ENCODE measurements at regions not wholly inside any gene's neighbourhood (a gene's known extent, or its start where the extent isn't known, plus 50 kb on each side); places are given as distances from the start of the nearest gene placed in this dataset.

DNA sequence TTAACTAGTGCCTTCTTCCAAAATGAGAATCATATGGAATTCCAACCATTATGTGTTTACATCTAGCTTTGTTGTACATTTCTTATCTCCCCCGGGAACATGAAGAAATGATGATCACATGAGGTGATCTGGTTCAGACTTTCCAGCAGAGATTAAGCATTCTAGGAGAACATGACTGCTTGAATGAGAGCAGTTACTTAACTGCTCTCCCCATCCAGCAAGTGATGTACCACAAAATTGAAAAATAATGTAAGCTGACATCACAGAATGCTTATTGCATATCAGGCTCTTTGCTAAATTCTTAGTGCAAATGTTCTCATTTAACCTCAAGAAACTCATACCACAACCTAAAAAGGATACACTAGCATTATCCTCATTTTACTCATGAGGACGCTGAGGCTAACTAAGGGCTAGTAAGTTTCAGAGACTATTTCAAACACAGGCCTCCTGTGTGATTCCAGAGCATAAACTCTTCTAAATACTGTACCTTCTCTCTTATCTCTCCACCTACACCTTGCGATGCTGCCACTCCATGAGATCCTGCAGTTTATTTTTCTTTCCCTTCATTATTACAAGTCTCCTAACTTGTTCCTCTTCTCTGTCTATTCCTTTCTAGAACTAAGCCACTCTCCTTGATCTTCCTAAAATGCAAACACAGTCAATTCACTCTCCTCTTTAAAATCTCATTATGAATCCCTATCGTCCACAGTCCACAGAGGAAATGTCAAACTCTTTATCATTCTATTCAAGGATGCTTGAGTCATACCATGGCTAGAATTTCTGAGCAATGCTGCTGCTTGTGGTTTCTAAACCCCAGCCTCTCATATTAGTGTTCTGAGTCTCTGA is 1224.8 kb upstream of the ZEB2 start:
- no peak overlapping the region for H3K4me3 Mint-ChIP-seq (ENCODE audit: unreplicated experiment)
- no peak overlapping the region for H3K27ac Mint-ChIP-seq (ENCODE audit: unreplicated experiment)
- no peaks in the 10 kb centered on the region for H3K27me3 Mint-ChIP-seq (ENCODE audit: unreplicated experiment)
- peaks cover 12% of the 10 kb centered on the region for H3K4me1 Mint-ChIP-seq (ENCODE audit: unreplicated experiment)
- H3K36me3 Mint-ChIP-seq (ENCODE audit: unreplicated experiment), result no peaks in the 10 kb centered on the region
- no peak for DNase-seq (ENCODE audit: extremely low spot score, unreplicated experiment)
- TF ChIP-seq, protein P1, sequence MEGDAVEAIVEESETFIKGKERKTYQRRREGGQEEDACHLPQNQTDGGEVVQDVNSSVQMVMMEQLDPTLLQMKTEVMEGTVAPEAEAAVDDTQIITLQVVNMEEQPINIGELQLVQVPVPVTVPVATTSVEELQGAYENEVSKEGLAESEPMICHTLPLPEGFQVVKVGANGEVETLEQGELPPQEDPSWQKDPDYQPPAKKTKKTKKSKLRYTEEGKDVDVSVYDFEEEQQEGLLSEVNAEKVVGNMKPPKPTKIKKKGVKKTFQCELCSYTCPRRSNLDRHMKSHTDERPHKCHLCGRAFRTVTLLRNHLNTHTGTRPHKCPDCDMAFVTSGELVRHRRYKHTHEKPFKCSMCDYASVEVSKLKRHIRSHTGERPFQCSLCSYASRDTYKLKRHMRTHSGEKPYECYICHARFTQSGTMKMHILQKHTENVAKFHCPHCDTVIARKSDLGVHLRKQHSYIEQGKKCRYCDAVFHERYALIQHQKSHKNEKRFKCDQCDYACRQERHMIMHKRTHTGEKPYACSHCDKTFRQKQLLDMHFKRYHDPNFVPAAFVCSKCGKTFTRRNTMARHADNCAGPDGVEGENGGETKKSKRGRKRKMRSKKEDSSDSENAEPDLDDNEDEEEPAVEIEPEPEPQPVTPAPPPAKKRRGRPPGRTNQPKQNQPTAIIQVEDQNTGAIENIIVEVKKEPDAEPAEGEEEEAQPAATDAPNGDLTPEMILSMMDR (IDR thresholded peaks at IDR 0.05), result no peak
- H3K9me3 Mint-ChIP-seq (ENCODE audit: unreplicated experiment), result peaks cover 6% of the 10 kb centered on the region

DNA sequence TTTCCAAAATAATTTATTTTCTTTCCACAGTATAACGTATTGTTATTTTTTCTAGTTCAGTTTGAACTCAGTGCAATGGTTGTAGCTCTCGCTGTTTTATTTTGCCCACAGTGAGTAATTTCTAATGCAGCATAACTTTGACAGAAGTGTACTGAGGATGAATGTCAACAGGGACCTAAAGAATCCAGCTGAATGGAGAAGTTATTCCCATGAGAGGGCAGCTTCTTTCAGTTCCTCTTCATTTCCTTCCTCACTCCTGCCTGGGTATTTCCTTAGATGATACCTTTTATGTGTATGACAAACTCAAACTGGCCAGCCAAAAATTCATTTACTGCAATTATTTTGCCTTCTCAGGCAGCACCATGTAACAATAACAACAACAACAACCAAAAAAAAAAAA is 1223.1 kb upstream of the ZEB2 start:
- H3K36me3 Mint-ChIP-seq (ENCODE audit: unreplicated experiment), result no peaks in the 10 kb centered on the region
- no peak overlapping the region for H3K4me3 Mint-ChIP-seq (ENCODE audit: unreplicated experiment)
- H3K4me1 Mint-ChIP-seq (ENCODE audit: unreplicated experiment), result peaks cover 12% of the 10 kb centered on the region
- peaks cover 6% of the 10 kb centered on the region for H3K9me3 Mint-ChIP-seq (ENCODE audit: unreplicated experiment)
- TF ChIP-seq, protein P1 (IDR thresholded peaks at IDR 0.05), result no peak
- no peak for DNase-seq (ENCODE audit: extremely low spot score, unreplicated experiment)
- no peaks in the 10 kb centered on the region for H3K27me3 Mint-ChIP-seq (ENCODE audit: unreplicated experiment)
- H3K27ac Mint-ChIP-seq (ENCODE audit: unreplicated experiment), result no peak overlapping the region

DNA sequence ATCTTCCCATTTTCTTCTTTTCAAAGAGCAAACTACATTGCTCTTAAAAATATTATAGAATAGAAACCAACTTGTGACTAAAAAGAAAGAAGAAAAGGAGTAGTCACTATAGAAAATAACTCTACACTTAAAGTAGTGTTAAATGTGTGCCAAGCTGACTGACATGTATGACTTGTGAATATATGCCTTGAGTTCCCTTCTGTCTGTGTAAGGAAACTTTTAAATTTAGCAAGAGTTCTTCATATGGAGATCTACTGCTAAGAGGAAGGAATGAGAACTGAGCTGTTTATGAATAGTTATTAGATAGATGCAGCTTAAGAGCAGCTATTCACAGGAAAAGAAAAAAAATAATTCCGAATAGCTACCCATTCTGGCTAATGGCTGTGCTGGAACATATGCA is 1221.7 kb upstream of the ZEB2 start:
- no peak overlapping the region for H3K4me3 Mint-ChIP-seq (ENCODE audit: unreplicated experiment)
- no peak for DNase-seq (ENCODE audit: extremely low spot score, unreplicated experiment)
- no peaks in the 10 kb centered on the region for H3K36me3 Mint-ChIP-seq (ENCODE audit: unreplicated experiment)
- H3K27ac Mint-ChIP-seq (ENCODE audit: unreplicated experiment), result no peak overlapping the region
- no peaks in the 10 kb centered on the region for H3K27me3 Mint-ChIP-seq (ENCODE audit: unreplicated experiment)
- peaks cover 6% of the 10 kb centered on the region for H3K9me3 Mint-ChIP-seq (ENCODE audit: unreplicated experiment)
- H3K4me1 Mint-ChIP-seq (ENCODE audit: unreplicated experiment), result peaks cover 12% of the 10 kb centered on the region
- TF ChIP-seq, protein P1 (IDR thresholded peaks at IDR 0.05), result no peak

DNA sequence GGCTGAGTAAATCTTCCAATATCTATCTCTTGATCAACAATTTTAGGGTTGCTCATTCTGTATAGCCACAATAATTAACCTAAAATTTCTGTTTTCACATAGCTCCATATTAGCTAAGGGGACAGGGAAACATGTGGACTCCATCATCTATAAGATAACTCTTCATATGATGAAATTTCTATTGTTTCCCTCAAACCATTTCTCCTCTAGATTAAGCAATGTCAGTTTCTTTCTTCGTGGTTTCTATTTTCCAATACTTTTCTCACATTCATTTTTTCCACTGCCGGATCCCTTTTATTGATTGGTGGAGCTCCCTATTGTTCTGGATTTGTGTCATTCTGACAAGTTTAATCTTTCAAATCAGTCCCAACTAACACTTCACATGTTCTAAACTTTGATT is 1221.3 kb upstream of the ZEB2 start:
- H3K4me3 Mint-ChIP-seq (ENCODE audit: unreplicated experiment), result no peak overlapping the region
- no peaks in the 10 kb centered on the region for H3K36me3 Mint-ChIP-seq (ENCODE audit: unreplicated experiment)
- peaks cover 12% of the 10 kb centered on the region for H3K4me1 Mint-ChIP-seq (ENCODE audit: unreplicated experiment)

DNA sequence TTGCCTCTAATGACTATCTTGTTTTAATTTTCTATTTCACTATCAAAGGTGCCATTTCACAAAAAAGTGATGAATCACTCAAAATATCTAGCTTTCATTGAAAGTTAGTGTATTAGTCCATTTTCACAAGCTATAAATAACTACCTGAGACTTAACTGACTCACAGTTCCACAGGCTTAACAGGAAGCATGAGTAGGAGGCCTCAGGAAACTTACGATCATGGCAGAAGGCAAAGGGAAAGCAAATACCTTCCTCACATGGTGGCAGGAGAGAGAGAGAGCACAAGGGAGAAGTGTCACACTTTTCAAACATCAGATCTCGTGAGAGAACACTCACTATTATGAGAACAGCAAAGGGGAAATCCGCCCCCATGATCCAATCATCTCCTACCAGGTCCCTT is 1220.4 kb upstream of the ZEB2 start:
- no peaks in the 10 kb centered on the region for H3K36me3 Mint-ChIP-seq (ENCODE audit: unreplicated experiment)
- no peak overlapping the region for H3K27ac Mint-ChIP-seq (ENCODE audit: unreplicated experiment)
- H3K27me3 Mint-ChIP-seq (ENCODE audit: unreplicated experiment), result no peaks in the 10 kb centered on the region
- no peak overlapping the region for H3K4me3 Mint-ChIP-seq (ENCODE audit: unreplicated experiment)
- peaks cover 12% of the 10 kb centered on the region for H3K4me1 Mint-ChIP-seq (ENCODE audit: unreplicated experiment)
- H3K9me3 Mint-ChIP-seq (ENCODE audit: unreplicated experiment), result peaks cover 8% of the 10 kb centered on the region
- TF ChIP-seq, protein P1 (IDR thresholded peaks at IDR 0.05), result no peak
- DNase-seq (ENCODE audit: extremely low spot score, unreplicated experiment), result no peak

More for the DNA sequence above, 1221.3 kb upstream of the ZEB2 start:
- peaks cover 6% of the 10 kb centered on the region for H3K9me3 Mint-ChIP-seq (ENCODE audit: unreplicated experiment)
- H3K27ac Mint-ChIP-seq (ENCODE audit: unreplicated experiment), result no peak overlapping the region
- DNase-seq (ENCODE audit: extremely low spot score, unreplicated experiment), result no peak
- TF ChIP-seq, protein P1 (IDR thresholded peaks at IDR 0.05), result no peak
- no peaks in the 10 kb centered on the region for H3K27me3 Mint-ChIP-seq (ENCODE audit: unreplicated experiment)

All from osteocyte (in vitro differentiated cells).